ENCODE measurements at regions not wholly inside any gene's neighbourhood (a gene's known extent, or its start where the extent isn't known, plus 50 kb on each side); places are given as distances from the start of the nearest gene placed in this dataset.

- no peak for DNase-seq (ENCODE audit: low spot score)
Observed at GRCh38 chr6:156725712-156726111, 51.5 kb upstream of the ARID1B start.

DNA sequence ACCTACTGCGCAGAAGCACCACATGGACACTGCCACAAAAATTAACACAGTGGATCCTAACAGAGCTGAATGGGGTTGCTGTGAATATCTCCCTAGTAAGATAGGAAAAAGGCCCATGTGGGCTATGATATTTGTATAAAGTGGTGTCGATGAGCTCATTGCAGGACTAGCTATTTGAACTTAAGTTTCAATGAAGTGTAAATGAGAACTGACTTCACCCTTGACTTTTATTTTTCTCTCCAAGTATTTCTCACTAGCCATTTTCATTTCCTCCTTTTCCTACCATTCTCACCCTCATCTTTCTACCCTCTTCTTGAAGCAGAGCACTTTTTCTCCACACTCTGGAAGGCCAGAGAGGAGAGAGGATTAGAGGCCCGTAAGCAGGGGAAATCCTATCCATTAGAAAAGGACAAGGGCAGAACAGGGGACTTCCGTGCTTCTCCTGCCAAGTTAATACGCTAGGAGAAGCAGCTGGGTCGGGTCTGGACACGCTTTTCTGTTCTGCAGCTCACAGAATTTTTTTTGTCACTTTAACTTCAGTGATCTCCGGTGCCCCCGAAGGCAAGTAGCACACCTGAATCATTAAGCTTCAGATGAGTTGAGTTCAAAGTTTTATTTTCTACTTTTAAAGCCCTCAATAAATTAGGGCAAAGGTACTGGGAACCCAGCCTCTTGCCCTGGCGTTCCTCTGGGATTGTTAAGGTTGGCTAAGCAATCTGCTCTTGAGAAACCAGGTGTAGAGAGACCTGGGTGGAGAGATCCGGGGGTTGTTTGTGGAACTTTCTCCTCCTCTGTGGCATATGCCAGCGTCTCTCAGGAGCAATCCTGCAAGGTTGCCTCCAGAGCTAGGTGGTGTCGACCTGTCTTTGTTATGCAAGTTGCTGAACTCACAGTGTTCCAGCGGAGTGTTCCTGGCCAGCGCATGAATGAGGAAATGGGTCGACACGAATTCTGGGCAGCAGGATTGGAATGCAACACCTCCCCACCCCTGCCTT lies 56.2 kb upstream of the ARID1B start:
- no peak for DNase-seq (ENCODE audit: low spot score)

DNA sequence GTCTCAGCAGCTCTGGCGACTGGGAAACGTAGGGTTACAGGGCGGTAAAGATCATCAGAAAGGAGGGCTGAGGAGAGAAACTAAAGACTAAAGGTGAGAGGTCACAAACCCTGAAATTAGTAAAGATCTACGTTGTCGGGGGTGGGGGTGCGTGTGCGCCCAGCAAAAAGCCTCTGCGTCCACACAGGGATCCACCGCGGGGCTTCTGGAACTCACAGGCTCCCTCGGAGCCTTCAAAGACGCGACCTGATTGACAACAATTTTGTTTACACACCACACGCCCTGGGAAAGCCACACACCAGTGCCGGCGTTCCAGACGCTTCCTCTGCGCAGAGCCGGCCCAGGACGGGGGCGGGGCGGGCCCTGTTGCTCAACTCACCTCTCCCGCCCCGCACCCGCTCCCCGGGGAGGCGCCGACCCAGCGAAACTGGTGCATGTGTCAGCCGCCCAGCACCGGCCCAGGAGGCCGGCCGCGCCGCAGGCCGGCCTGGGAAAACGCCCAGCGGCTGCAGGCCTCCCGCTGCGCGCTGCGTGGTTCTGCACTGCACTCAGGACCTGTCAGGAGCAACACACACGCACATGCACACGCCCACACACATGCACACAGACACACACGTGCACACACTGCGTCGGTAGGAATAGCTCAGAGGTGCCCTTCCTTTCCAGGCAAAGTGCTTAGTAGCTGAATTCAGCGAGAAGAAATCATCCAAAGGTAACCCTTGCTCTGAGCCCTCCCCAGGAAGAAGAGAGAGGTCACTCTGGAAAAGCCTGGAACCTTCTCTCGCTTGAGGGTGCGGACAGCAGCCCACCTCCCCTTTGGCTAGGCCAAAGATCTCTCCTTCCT lies 57.2 kb upstream of the ARID1B start:
- DNase-seq (ENCODE audit: low spot score) = peak; percentile 66

GRCh38 chr6:156719395-156719719 lies 57.8 kb upstream of the ARID1B start:
- DNase-seq (ENCODE audit: low spot score) = no peak

DNA sequence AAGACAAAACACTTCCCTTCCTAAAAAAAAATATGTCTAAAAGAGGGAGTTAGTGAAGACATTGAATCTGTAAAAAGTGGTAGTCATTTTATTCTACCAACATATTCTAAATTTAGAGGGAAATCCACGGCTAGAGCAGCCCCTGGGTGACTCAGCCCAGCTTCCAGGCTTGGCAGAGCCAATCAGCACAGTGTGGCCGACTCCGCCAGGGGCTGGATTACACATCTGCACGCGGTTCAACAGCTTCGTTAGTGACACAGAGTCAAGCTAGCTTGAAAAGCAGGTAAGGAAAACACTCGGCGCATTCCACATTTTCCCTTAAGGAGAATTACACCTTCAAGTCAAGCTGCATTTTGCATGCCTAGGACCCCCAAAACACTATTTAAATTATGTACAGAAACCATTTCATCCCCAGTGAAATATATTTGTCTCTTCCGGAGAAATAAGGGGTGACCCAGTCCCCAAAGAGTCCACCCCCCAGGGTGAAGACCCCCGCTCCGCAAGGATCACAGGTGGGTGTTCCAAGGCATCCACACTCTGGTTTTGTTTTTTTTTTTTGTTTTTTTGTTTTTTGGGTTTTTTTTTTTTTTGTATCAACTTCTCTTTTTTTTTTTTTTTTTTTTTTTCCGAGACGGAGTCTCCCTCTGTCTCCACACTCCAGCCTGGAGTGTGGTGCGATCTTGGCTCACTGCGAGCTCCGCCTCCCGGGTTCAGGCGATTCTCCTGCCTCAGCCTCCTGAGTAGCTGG lies 58.4 kb upstream of the ARID1B start:
- no peak for DNase-seq (ENCODE audit: low spot score)

- DNase-seq (ENCODE audit: low spot score) = no peak
Observed at GRCh38 chr6:156717542-156717941, 59.6 kb upstream of the ARID1B start.

GRCh38 chr6:156715839-156716238 lies 61.3 kb upstream of the ARID1B start:
- DNase-seq (ENCODE audit: low spot score) = no peak

DNA sequence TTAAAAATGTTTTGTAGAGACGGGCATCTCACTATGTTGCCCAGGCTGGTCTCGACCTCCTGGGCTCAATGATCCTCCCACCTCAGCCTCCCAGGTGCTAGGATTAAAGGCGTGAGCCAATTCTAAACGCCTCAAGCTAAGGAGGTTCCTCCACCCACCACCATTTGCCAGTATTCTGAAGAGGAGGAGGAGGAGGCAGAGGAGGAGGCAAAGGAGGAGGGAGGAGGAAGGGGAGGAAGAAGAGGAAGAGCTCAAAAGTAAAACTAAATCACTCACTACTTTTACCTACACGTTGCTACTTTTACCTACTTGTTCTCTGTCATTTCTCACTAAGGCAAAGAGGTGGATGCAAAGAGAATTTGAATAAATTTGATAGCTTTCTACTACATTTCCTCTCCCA lies 63.6 kb upstream of the ARID1B start:
- DNase-seq (ENCODE audit: low spot score) = no peak

GRCh38 chr6:156710479-156710878 lies 66.7 kb upstream of the ARID1B start:
- no peak for DNase-seq (ENCODE audit: low spot score)

DNA sequence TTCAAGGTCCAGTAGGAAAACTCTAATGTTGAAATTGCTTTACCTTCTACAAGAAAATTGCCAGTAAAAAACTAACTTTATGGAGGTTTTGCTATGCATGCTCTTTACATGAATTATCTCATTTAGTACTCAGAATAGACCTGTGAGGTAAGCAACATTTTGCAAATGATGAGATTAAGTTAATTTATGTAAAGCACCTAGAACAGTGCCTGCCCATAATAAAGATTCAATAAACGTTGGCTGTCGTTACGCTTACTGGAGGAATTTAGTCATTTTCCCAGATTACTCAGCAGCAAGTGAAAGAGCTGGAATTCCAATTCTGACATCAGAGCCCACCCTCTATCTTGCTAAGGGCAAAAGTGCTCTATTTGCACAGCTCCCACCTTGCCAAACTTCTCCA lies 69.4 kb upstream of the ARID1B start:
- no peak for DNase-seq (ENCODE audit: low spot score)

- DNase-seq (ENCODE audit: low spot score) = no peak
Observed at GRCh38 chr6:156703719-156704118, 73.5 kb upstream of the ARID1B start.

DNA sequence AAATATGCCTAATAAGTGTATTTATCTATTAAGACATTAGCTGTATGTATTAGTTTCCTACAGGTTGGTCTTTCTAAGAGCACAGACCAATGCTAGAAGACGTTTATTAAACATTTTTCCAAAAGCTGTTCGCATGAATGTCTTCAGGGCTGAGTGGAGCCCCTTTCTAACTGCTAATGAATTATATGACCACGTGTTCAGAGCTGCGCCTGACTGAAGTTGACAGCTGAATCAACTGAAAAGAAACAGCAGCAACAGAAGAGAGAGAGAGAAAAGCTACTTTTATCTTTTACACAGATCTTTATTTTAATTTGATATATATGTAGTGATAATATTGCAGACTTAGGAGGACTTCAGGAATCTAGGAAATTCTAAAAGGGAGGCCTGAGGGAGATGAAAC lies 75.2 kb upstream of the ARID1B start:
- no peak for DNase-seq (ENCODE audit: low spot score)

GRCh38 chr6:156700440-156701057 lies 76.6 kb upstream of the ARID1B start:
- DNase-seq (ENCODE audit: low spot score) = no peak

GRCh38 chr6:156699935-156700334 lies 77.2 kb upstream of the ARID1B start:
- DNase-seq (ENCODE audit: low spot score) = no peak

DNA sequence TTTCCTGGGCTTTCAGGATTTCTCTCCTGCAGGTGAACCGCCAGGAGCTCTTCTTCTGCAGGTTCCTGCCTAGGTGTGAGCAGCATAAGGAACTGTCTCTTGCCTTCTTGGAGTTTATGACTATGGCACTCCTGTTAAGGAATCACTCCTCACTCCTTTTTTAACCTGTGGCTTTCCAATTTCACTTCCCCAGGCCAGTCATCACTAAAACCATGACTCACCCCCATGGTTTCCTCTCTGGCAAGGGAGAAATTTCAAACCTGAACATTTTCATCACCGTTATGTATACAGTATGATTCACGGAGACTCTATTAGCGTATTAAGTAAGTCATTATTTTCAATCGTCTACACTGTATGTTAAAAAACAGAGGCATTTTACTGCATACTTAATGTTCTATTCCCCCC lies 78.2 kb upstream of the ARID1B start:
- no peak for DNase-seq (ENCODE audit: low spot score)

GRCh38 chr6:156698239-156699016 lies 78.8 kb upstream of the ARID1B start:
- DNase-seq (ENCODE audit: low spot score) = no peak

GRCh38 chr6:156697225-156697830 lies 79.8 kb upstream of the ARID1B start:
- no peak for DNase-seq (ENCODE audit: low spot score)

GRCh38 chr6:156695742-156696141 lies 81.4 kb upstream of the ARID1B start:
- no peak for DNase-seq (ENCODE audit: low spot score)

- DNase-seq (ENCODE audit: low spot score) = no peak
Observed at GRCh38 chr6:156694679-156695078, 82.5 kb upstream of the ARID1B start.

DNA sequence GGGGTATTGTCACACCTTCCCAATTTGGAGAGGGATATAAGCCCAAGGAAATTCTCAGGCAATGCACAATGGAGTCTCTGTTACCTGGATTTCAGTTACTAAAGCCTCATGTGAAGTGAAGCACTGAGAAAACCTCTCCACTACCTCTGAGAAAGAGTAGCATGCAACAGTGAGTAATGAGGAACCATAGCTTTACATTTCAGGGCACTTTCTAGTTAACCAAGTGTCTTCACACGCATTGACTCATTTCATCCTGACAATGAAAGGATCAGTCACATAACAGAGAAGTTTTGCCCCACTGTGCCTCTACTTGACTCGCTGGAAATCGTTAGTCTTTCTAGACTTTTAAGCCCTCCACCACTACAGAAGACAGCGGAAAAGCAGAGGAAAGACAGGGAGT lies 86.2 kb upstream of the ARID1B start:
- no peak for DNase-seq (ENCODE audit: low spot score)

GRCh38 chr6:156689656-156690055 lies 87.5 kb upstream of the ARID1B start:
- DNase-seq (ENCODE audit: low spot score) = no peak
